B cell (primary cell): ENCODE measurements at regions not wholly inside any gene's neighbourhood (a gene's known extent, or its start where the extent isn't known, plus 50 kb on each side); places are given as distances from the start of the nearest gene placed in this dataset.

Experiments
- ATAC-seq: fragments of 200-7000 bp; cut with Tn5 transposase; one replicate; pipeline ENCODE4 v1.10.0; 2021; ENCODE audit warnings: low read depth, mild to moderate bottlenecking, moderate number of reproducible peaks, moderate library complexity
- CTCF ChIA-PET: fragments of 350-600 bp; sonication (Branson Sonifier 250); formaldehyde crosslinking; loops from one replicate; lab custom pipeline; 2021; ENCODE audit warnings: antibody characterized with exemption, inconsistent platforms; lab: Charles Lee
- POLR2A ChIA-PET: fragments of 350-600 bp; sonication (Branson Sonifier 250); formaldehyde crosslinking; loops from one replicate; lab custom pipeline; 2021; ENCODE audit warnings: antibody characterized with exemption; lab: Charles Lee
- DNase-seq: peaks from one replicate; pipeline ENCODE4 v3.0.0; 2013
- H2AFZ ChIP-seq: 2 replicates; pipeline ENCODE4 v1.6.1; 2012; ENCODE audit warnings: mild to moderate bottlenecking, low read depth, low read length; ENCODE audit not compliant: insufficient read depth, poor library complexity, severe bottlenecking
- H3K27ac ChIP-seq, 2 donors: 1 replicate in 1 of 2; 2 replicates in 1 of 2; pipeline ENCODE4 v1.5.1; 2012 to 2013; ENCODE audit warnings: low read length in 2 of 2, mild to moderate bottlenecking in 2 of 2, moderate library complexity in 1 of 2
- H3K27me3 ChIP-seq, 4 experiments: fragments of 200-600 bp in 1 of 4; sonication (generic) in 1 of 4; replicated peaks in 1 of 4; 1 replicate in 2 of 4; 2 replicates in 2 of 4; pipeline versions ENCODE4 v1.6.1 to v1.7.0; 2013 to 2016; ENCODE audit warnings: low read length in 3 of 4, mild to moderate bottlenecking in 2 of 4, mixed read lengths in 1 of 4, moderate library complexity in 1 of 4; ENCODE audit not compliant: insufficient read depth in 4 of 4, control insufficient read depth in 3 of 4; ENCODE audit errors: control extremely low read depth in 1 of 4
- H3K36me3 ChIP-seq, 2 experiments: replicated peaks in 1 of 2; 1 replicate in 1 of 2; 2 replicates in 1 of 2; pipeline versions ENCODE4 v1.6.1 to v1.7.1; 2013; ENCODE audit warnings: low read length in 1 of 2; ENCODE audit not compliant: insufficient read depth in 2 of 2, control insufficient read depth in 1 of 2; ENCODE audit errors: control extremely low read depth in 1 of 2, extremely low read depth in 1 of 2
- H3K4me1 ChIP-seq, 2 donors: fragments of 200-600 bp in 1 of 2; sonication (generic) in 1 of 2; 1 replicate in 1 of 2; 2 replicates in 1 of 2; pipeline versions ENCODE4 v1.5.1 to v1.6.1; 2013 to 2017; ENCODE audit warnings: low read length in 2 of 2; ENCODE audit not compliant: control insufficient read depth in 2 of 2, insufficient read depth in 2 of 2
- H3K4me2 ChIP-seq: replicated peaks from 2 replicates; pipeline ENCODE3; 2012; ENCODE audit warnings: mild to moderate bottlenecking, low read depth, low read length; ENCODE audit not compliant: poor library complexity, severe bottlenecking
- H3K4me3 ChIP-seq, 5 experiments: fragments of 200-600 bp in 1 of 5; sonication (generic) in 1 of 5; 1 replicate in 3 of 5; 2 replicates in 2 of 5; pipeline versions ENCODE4 v1.5.1 to v1.7.0; 2011 to 2016; ENCODE audit warnings: low read length in 4 of 5, mild to moderate bottlenecking in 4 of 5, low read depth in 2 of 5, control low read depth in 1 of 5, moderate library complexity in 1 of 5; ENCODE audit not compliant: insufficient read depth in 1 of 5; ENCODE audit errors: control extremely low read depth in 1 of 5, extremely low read depth in 1 of 5
- H3K79me2 ChIP-seq: fragments of 200-600 bp; sonication (generic); one replicate; pipeline ENCODE4 v1.6.0; 2016; ENCODE audit warnings: low read length; ENCODE audit not compliant: control insufficient read depth, insufficient read depth
- H3K9ac ChIP-seq: fragments of 200-600 bp; sonication (generic); 2 replicates; pipeline ENCODE4 v1.6.1; 2017; ENCODE audit warnings: mild to moderate bottlenecking, low read length, moderate library complexity
- H3K9me3 ChIP-seq, 3 donors: one replicate each; pipeline versions ENCODE4 v1.6.1 to v1.7.1; 2013; ENCODE audit warnings: low read length in 2 of 3; ENCODE audit not compliant: control insufficient read depth in 2 of 3, insufficient read depth in 1 of 3; ENCODE audit errors: control extremely low read depth in 1 of 3
- H4K20me1 ChIP-seq: 2 replicates; pipeline ENCODE4 v1.6.0; 2012; ENCODE audit warnings: mild to moderate bottlenecking, low read length; ENCODE audit not compliant: insufficient read depth, control insufficient read depth, poor library complexity, severe bottlenecking
- H3K27ac Mint-ChIP-seq: one replicate; pipeline ENCODE4 v1.8.0; 2021; ENCODE audit warnings: mixed read lengths
- H3K27me3 Mint-ChIP-seq: one replicate; pipeline ENCODE4 v1.8.0; 2021; ENCODE audit warnings: mixed read lengths
- H3K4me1 Mint-ChIP-seq: one replicate; pipeline ENCODE4 v1.8.0; 2021; ENCODE audit warnings: mixed read lengths
- H3K4me3 Mint-ChIP-seq: one replicate; pipeline ENCODE4 v1.8.0; 2021; ENCODE audit warnings: mixed read lengths
- H3K9me3 Mint-ChIP-seq: one replicate; pipeline ENCODE4 v1.8.0; 2022; ENCODE audit warnings: mixed read lengths; ENCODE audit not compliant: insufficient read depth
- CTCF ChIP-seq: fragments of 200-600 bp; IDR thresholded peaks from one replicate; pipeline ENCODE4 v1.8.0; 2022; ENCODE audit warnings: antibody characterized with exemption, mild to moderate bottlenecking
- EZH2 ChIP-seq: IDR thresholded peaks from 2 replicates; pipeline ENCODE4 v1.6.1; 2012; ENCODE audit warnings: borderline replicate concordance, low read depth, mild to moderate bottlenecking, moderate library complexity, low read length; ENCODE audit not compliant: insufficient read depth, poor library complexity, severe bottlenecking
- WGBS: methylation state at CpG from one replicate; pipeline ENCODE4 v1.1.5; 2013; ENCODE audit warnings: missing lambda C conversion rate; ENCODE audit not compliant: insufficient coverage; 5-methylcytosine and 5-hydroxymethylcytosine counted together
- intact Hi-C: fragments of 100-400 bp; cut with micrococcal nuclease; formaldehyde crosslinking; loops from one replicate; pipeline ENCODE4 v1.10.0; 2022

- H2AFZ ChIP-seq: no peak overlapping the region
- Mint-ChIP-seq H3K9me3 (no peaks in the 10 kb centered on the region), H3K4me3 (no peak overlapping the region), H3K27me3 (peaks cover 3% of the 10 kb centered on the region), H3K27ac (no peak overlapping the region), H3K4me1 (no peaks in the 10 kb centered on the region)
- H3K27me3 ChIP-seq: no peaks in the 10 kb centered on the region
- 96% methylated on average over 2 of the region's 6 CpGs for WGBS
- no peaks in the 10 kb centered on the region for H3K4me1 ChIP-seq
- ChIA-PET CTCF (interaction anchor here (0.6 kb wide), 1 partner anchor 9 kb away, joined by 4 read pairs; no protein-coding TSS in a partner anchor), POLR2A (no interaction called here)
- ATAC-seq (no peak), DNase-seq (no peak)
- H3K9me3 ChIP-seq: no peaks in the 10 kb centered on the region
- intact Hi-C loops: no loop called here
- H3K27ac ChIP-seq: no peak overlapping the region
- H3K79me2 ChIP-seq: no peaks in the 10 kb centered on the region
- no peak overlapping the region for H3K4me2 ChIP-seq
- H4K20me1 ChIP-seq: no peaks in the 10 kb centered on the region
- H3K36me3 ChIP-seq: no peaks in the 10 kb centered on the region
- no peak for TF ChIP-seq EZH2
- H3K4me3 ChIP-seq: no peak overlapping the region
- H3K9ac ChIP-seq: no peak overlapping the region
These were observed 327.0 kb upstream of the HS6ST1 start for GRCh38 chr2:128645631-128646030.

GRCh38 chr2:128646091-128646490, 327.4 kb upstream of the HS6ST1 start:
- no peak overlapping the region for H3K27ac ChIP-seq

More at GRCh38 chr2:128646091-128646490, 327.4 kb upstream of the HS6ST1 start:
- no peaks in the 10 kb centered on the region for H3K36me3 ChIP-seq
- Mint-ChIP-seq H3K27ac (no peak overlapping the region), H3K4me3 (no peak overlapping the region), H3K4me1 (no peaks in the 10 kb centered on the region), H3K9me3 (no peaks in the 10 kb centered on the region), H3K27me3 (peaks cover 3% of the 10 kb centered on the region)
- no peaks in the 10 kb centered on the region for H3K27me3 ChIP-seq
- no peak for TF ChIP-seq EZH2
- no peak for TF ChIP-seq CTCF
- no peak overlapping the region for H3K4me3 ChIP-seq
- ChIA-PET CTCF (no interaction called here), POLR2A (no interaction called here)
- H3K9ac ChIP-seq: no peak overlapping the region
- 99% methylated on average over 10 of the region's 11 CpGs for WGBS
- no peaks in the 10 kb centered on the region for H4K20me1 ChIP-seq
- no peak overlapping the region for H3K4me2 ChIP-seq
- no peak for ATAC-seq
- H2AFZ ChIP-seq: no peak overlapping the region
- DNase-seq: no peak
- intact Hi-C loops: no loop called here
- no peaks in the 10 kb centered on the region for H3K4me1 ChIP-seq
- H3K9me3 ChIP-seq: no peaks in the 10 kb centered on the region
- no peaks in the 10 kb centered on the region for H3K79me2 ChIP-seq
